ENCODE measurements at regions not wholly inside any gene's neighbourhood (a gene's known extent, or its start where the extent isn't known, plus 50 kb on each side); places are given as distances from the start of the nearest gene placed in this dataset.

DNA sequence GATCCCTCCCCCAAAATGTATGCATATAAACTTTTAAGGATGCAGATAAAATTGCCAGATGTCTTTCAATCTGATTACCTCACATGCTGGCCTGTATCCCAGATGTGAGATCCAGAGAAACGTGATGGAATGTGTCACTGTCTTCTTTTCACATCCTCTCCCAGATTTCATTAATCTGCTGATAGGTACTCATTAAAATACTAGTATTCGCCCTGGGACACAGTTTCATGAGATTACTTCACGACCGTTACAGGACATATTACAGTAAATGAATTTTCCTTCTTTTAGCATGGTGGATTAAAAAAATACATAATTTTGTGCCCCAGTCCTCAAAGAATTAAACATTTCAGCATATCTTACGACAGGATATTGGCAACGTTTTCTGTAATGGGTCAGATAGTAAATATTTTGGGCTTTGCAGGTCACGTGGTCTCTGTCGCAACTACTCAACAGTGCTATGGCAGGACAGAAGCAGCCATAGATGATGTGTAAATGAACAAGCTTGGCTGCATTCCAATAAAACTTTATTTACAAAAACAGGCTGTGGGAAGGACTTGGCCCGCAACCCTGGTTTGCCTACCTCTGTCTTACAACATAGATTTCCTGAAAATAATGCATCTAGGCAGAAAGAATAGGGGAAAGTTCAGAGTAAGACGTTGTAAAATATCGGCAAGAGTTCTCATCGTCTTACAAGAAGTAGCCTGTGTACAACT, 156.0 kb upstream of the DIO3 start:
- H3K9me1 ChIP-seq (replicated peaks; ENCODE audit: control insufficient read depth, extremely low read depth, insufficient read depth, low read length) = no peaks in the 10 kb centered on the region
- H4K20me1 ChIP-seq (replicated peaks; ENCODE audit: control insufficient read depth, extremely low read depth, insufficient read depth, low read length) = no peaks in the 10 kb centered on the region
- dilution Hi-C loops (cut with MboI; ENCODE audit: extremely low pct_ligation_motif_present, low sequenced_read_pairs) = no loop called here
- H3K9ac ChIP-seq (replicated peaks; ENCODE audit: extremely low read depth, insufficient read depth, low read length) = no peak overlapping the region
- intact Hi-C loops (cut with micrococcal nuclease) = no loop called here
- ChIA-PET CTCF (no interaction called here), POLR2A (no interaction called here)
- H3K27me3 ChIP-seq (ENCODE audit: control insufficient read depth in 2 of 2, insufficient read depth in 2 of 2, low read length in 2 of 2) = peaks cover 0 to under 1% of the 10 kb centered on the region in 2 experiments
- TF ChIP-seq, protein P1, sequence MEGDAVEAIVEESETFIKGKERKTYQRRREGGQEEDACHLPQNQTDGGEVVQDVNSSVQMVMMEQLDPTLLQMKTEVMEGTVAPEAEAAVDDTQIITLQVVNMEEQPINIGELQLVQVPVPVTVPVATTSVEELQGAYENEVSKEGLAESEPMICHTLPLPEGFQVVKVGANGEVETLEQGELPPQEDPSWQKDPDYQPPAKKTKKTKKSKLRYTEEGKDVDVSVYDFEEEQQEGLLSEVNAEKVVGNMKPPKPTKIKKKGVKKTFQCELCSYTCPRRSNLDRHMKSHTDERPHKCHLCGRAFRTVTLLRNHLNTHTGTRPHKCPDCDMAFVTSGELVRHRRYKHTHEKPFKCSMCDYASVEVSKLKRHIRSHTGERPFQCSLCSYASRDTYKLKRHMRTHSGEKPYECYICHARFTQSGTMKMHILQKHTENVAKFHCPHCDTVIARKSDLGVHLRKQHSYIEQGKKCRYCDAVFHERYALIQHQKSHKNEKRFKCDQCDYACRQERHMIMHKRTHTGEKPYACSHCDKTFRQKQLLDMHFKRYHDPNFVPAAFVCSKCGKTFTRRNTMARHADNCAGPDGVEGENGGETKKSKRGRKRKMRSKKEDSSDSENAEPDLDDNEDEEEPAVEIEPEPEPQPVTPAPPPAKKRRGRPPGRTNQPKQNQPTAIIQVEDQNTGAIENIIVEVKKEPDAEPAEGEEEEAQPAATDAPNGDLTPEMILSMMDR (IDR thresholded peaks at IDR 0.05; ENCODE audit: extremely low read depth in 1 of 2, insufficient read depth in 1 of 2, low read depth in 1 of 2, low read length in 2 of 2) = no peak
- TF ChIP-seq POLR2AphosphoS5 (IDR thresholded peaks at IDR 0.05; ENCODE audit: insufficient read depth, low read depth, low read length) (no peak), JUN (IDR thresholded peaks at IDR 0.05; ENCODE audit: borderline replicate concordance, insufficient read depth, insufficient read length, low read depth) (no peak), EZH2 (IDR thresholded peaks at IDR 0.05; ENCODE audit: borderline replicate concordance, low read depth, low read length, severe bottlenecking) (no peak), FOS (IDR thresholded peaks at IDR 0.05; ENCODE audit: borderline replicate concordance, insufficient read depth, low read length) (no peak), POLR2A (IDR thresholded peaks at IDR 0.05; ENCODE audit: low read depth, low read length) (no peak), MYC (IDR thresholded peaks at IDR 0.05; ENCODE audit: low read depth, low read length) (no peak), GATA2 (IDR thresholded peaks at IDR 0.05; ENCODE audit: insufficient read depth, insufficient read length, low read depth, low read length) (no peak)
- TF ChIP-seq, protein P2, sequence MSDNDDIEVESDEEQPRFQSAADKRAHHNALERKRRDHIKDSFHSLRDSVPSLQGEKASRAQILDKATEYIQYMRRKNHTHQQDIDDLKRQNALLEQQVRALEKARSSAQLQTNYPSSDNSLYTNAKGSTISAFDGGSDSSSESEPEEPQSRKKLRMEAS (IDR thresholded peaks at IDR 0.05; ENCODE audit: insufficient read depth, insufficient read length) = no peak
- no peak overlapping the region for H3K4me2 ChIP-seq (ENCODE audit: insufficient read depth, low read length)
- no TSS peak for BruUV-seq (replicated peaks)
- no peak overlapping the region for H3K27ac ChIP-seq (ENCODE audit: insufficient read depth, low read depth, low read length)
- DNase-seq (ENCODE audit: low read depth, low spot score) = no peak
- H2AFZ ChIP-seq (ENCODE audit: low read depth, low read length) = no peak overlapping the region
- H3K36me3 ChIP-seq (ENCODE audit: control insufficient read depth in 2 of 2, extremely low read depth in 1 of 2, insufficient read depth in 2 of 2, low read length in 2 of 2) = no peaks in the 10 kb centered on the region
- FAIRE-seq = no peak
- H3K9me3 ChIP-seq (replicated peaks; ENCODE audit: control insufficient read depth, insufficient read depth, low read length) = no peaks in the 10 kb centered on the region
- H3K79me2 ChIP-seq (ENCODE audit: control insufficient read depth, insufficient read depth, low read length) = no peaks in the 10 kb centered on the region
- H3K4me3 ChIP-seq (replicated peaks in 1 of 3; ENCODE audit: insufficient read depth in 1 of 3, low read depth in 1 of 3, low read length in 3 of 3) = no peak overlapping the region
- H3K4me1 ChIP-seq (ENCODE audit: control insufficient read depth, extremely low read depth, insufficient read depth, low read length) = no peaks in the 10 kb centered on the region

Measured in endothelial cell of umbilical vein (primary cell).